HEK293 (cell line): ENCODE measurements at regions not wholly inside any gene's neighbourhood (a gene's known extent, or its start where the extent isn't known, plus 50 kb on each side); places are given as distances from the start of the nearest gene placed in this dataset.
"Not testable (repeated sequence)": the region's sequence is repeated elsewhere in the genome, so short reads cannot be mapped to it uniquely, and the experiment has no call there.

ENCODE experiments used
- KLF9 ChIP-seq: fragments of 450-650 bp; formaldehyde crosslinking; IDR thresholded peaks from 2 replicates; pipeline ENCODE4 v1.5.1; 2016; ENCODE audit warnings: missing biosample characterization, missing genetic modification characterization, low read depth
- SP2 ChIP-seq: fragments of 450-650 bp; formaldehyde crosslinking; IDR thresholded peaks from 2 replicates; pipeline ENCODE4 v1.5.1; 2016; ENCODE audit warnings: missing biosample characterization, missing genetic modification characterization
- TCF7L2 ChIP-seq: IDR thresholded peaks from 2 replicates; pipeline ENCODE4 v1.6.1; 2011; ENCODE audit warnings: low read depth, mild to moderate bottlenecking, inconsistent platforms, low read length, moderate library complexity, borderline replicate concordance
- ZNF138 ChIP-seq: fragments of 450-650 bp; formaldehyde crosslinking; IDR thresholded peaks from 2 replicates; pipeline ENCODE4 v1.5.1; 2016; ENCODE audit warnings: missing biosample characterization, missing genetic modification characterization, borderline replicate concordance
- ZNF274 ChIP-seq, 2 experiments: fragments of 200-500 bp in 1 of 2; fragments of 450-650 bp in 1 of 2; sonication (Bioruptor generic) in 1 of 2; formaldehyde crosslinking in 1 of 2; IDR thresholded peaks; 2 replicates each; pipeline versions ENCODE4 v1.5.1 to v1.6.1; 2014 to 2016; ENCODE audit warnings: borderline replicate concordance in 1 of 2, inconsistent platforms in 1 of 2, low read length in 1 of 2, missing biosample characterization in 1 of 2, missing genetic modification characterization in 1 of 2
- ZNF777 ChIP-seq: fragments of 450-650 bp; formaldehyde crosslinking; IDR thresholded peaks from 2 replicates; pipeline ENCODE4 v1.5.1; 2017; ENCODE audit warnings: missing biosample characterization, missing genetic modification characterization, borderline replicate concordance
- TF ChIP-seq, protein P1 (sequence below): fragments of 450-650 bp; formaldehyde crosslinking; IDR thresholded peaks from 2 replicates; pipeline ENCODE4 v1.5.1; 2016; ENCODE audit warnings: missing biosample characterization, missing genetic modification characterization
- TF ChIP-seq, protein P2 (sequence below): fragments of 450-650 bp; formaldehyde crosslinking; IDR thresholded peaks from 2 replicates; pipeline ENCODE4 v1.5.1; 2016; ENCODE audit warnings: missing biosample characterization, missing genetic modification characterization
- TF ChIP-seq, protein P3 (sequence below): IDR thresholded peaks from 2 replicates; pipeline ENCODE4 v1.6.1; 2011; ENCODE audit warnings: mild to moderate bottlenecking, low read depth, low read length, borderline replicate concordance

- not testable (repeated sequence) for TF ChIP-seq ZNF777 (tag by site-specific recombination); SP2; ZNF274 (IDR thresholded peaks at IDR 0.05; ENCODE audit: low read length); ZNF274 (tag by site-specific recombination; IDR thresholded peaks at IDR 0.05; ENCODE audit: borderline replicate concordance); TCF7L2; ZNF138; KLF9 (tag by site-specific recombination)
- TF ChIP-seq, protein P1, sequence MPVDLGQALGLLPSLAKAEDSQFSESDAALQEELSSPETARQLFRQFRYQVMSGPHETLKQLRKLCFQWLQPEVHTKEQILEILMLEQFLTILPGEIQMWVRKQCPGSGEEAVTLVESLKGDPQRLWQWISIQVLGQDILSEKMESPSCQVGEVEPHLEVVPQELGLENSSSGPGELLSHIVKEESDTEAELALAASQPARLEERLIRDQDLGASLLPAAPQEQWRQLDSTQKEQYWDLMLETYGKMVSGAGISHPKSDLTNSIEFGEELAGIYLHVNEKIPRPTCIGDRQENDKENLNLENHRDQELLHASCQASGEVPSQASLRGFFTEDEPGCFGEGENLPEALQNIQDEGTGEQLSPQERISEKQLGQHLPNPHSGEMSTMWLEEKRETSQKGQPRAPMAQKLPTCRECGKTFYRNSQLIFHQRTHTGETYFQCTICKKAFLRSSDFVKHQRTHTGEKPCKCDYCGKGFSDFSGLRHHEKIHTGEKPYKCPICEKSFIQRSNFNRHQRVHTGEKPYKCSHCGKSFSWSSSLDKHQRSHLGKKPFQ (tag by site-specific recombination) = not testable (repeated sequence)
- TF ChIP-seq, protein P2, sequence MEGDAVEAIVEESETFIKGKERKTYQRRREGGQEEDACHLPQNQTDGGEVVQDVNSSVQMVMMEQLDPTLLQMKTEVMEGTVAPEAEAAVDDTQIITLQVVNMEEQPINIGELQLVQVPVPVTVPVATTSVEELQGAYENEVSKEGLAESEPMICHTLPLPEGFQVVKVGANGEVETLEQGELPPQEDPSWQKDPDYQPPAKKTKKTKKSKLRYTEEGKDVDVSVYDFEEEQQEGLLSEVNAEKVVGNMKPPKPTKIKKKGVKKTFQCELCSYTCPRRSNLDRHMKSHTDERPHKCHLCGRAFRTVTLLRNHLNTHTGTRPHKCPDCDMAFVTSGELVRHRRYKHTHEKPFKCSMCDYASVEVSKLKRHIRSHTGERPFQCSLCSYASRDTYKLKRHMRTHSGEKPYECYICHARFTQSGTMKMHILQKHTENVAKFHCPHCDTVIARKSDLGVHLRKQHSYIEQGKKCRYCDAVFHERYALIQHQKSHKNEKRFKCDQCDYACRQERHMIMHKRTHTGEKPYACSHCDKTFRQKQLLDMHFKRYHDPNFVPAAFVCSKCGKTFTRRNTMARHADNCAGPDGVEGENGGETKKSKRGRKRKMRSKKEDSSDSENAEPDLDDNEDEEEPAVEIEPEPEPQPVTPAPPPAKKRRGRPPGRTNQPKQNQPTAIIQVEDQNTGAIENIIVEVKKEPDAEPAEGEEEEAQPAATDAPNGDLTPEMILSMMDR (tag by site-specific recombination) = not testable (repeated sequence)
- TF ChIP-seq, protein P3, sequence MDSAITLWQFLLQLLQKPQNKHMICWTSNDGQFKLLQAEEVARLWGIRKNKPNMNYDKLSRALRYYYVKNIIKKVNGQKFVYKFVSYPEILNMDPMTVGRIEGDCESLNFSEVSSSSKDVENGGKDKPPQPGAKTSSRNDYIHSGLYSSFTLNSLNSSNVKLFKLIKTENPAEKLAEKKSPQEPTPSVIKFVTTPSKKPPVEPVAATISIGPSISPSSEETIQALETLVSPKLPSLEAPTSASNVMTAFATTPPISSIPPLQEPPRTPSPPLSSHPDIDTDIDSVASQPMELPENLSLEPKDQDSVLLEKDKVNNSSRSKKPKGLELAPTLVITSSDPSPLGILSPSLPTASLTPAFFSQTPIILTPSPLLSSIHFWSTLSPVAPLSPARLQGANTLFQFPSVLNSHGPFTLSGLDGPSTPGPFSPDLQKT = not testable (repeated sequence)
These were observed 507.1 kb downstream of the ZNF516 start for GRCh38 chr18:75987913-75988312.
